Activated naive CD8-positive, alpha-beta T cell treated with anti-CD3 and anti-CD28 coated beads, Interleukin-2, amount 10 ng/mL, durations not matched to agents 7 days and 5 days (primary cell): ENCODE measurements at regions not wholly inside any gene's neighbourhood (a gene's known extent, or its start where the extent isn't known, plus 50 kb on each side); places are given as distances from the start of the nearest gene placed in this dataset.

Experiments
- ATAC-seq: fragments of 150-1000 bp; cut with Tn5 transposase; one replicate; pipeline ENCODE4 v1.10.0; 2021; ENCODE audit warnings: low read depth, moderate library complexity
- POLR2A ChIA-PET: fragments of 350-600 bp; sonication (Branson Sonifier 250); formaldehyde crosslinking; loops from one replicate; lab custom pipeline; 2021; ENCODE audit warnings: antibody characterized with exemption; lab: Charles Lee
- DNase-seq: peaks from one replicate; pipeline ENCODE4 v3.0.0; 2021
- H3K27ac Mint-ChIP-seq: one replicate; pipeline ENCODE4 v1.8.0; 2022; ENCODE audit warnings: mild to moderate bottlenecking, mixed read lengths
- H3K27me3 Mint-ChIP-seq: one replicate; pipeline ENCODE4 v1.8.0; 2022; ENCODE audit warnings: mild to moderate bottlenecking, moderate library complexity, mixed read lengths
- H3K36me3 Mint-ChIP-seq: one replicate; pipeline ENCODE4 v1.8.0; 2021; ENCODE audit warnings: mild to moderate bottlenecking, mixed read lengths
- H3K4me1 Mint-ChIP-seq: one replicate; pipeline ENCODE4 v1.8.0; 2021; ENCODE audit warnings: mixed read lengths
- H3K4me3 Mint-ChIP-seq: one replicate; pipeline ENCODE4 v1.8.0; 2022; ENCODE audit warnings: mild to moderate bottlenecking, moderate library complexity, mixed read lengths
- H3K9me3 Mint-ChIP-seq: one replicate; pipeline ENCODE4 v1.8.0; 2021; ENCODE audit warnings: mixed read lengths

DNA sequence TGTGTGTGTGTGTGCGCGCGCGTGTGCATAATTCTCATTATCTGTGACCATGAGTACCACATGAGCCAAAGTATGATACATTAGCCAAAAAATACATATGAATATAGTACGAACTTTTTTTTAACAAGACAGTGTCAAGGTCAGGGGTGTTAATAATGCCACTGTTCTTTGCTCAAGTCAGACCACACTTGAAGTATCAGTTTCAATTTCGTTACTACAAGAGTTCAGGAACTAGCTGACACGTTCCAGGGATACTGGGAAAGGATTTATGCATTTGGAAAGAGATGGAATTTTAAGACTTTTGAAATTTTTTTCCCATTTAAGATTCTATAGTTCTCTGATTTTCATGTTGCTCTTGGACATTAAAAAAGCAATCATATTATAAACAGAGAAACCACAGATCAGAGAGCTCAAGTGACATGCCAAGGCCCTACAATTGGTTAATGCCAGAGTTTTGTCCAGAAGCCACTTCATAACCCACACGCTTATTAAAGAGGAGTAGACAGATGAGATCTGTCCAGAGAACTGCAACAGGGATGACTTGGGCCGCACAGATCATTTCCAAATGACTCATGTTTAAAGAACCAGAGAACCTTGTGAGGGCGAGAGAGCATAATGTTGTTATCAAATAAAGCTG lies 718.8 kb upstream of the SGCG start:
- ATAC-seq (no peak), DNase-seq (no peak)
- no peak overlapping the region for H3K4me3 Mint-ChIP-seq
- peaks cover 1% of the 10 kb centered on the region for H3K36me3 Mint-ChIP-seq
- H3K4me1 Mint-ChIP-seq: no peaks in the 10 kb centered on the region
- H3K27ac Mint-ChIP-seq: no peak overlapping the region
- POLR2A ChIA-PET: no interaction called here
- H3K9me3 Mint-ChIP-seq: no peaks in the 10 kb centered on the region
- no peaks in the 10 kb centered on the region for H3K27me3 Mint-ChIP-seq

GRCh38 chr13:22463089-22463488 lies 717.7 kb upstream of the SGCG start:
- Mint-ChIP-seq H3K4me3 (no peak overlapping the region), H3K27ac (no peak overlapping the region), H3K4me1 (no peaks in the 10 kb centered on the region), H3K9me3 (no peaks in the 10 kb centered on the region), H3K36me3 (peaks cover 1% of the 10 kb centered on the region), H3K27me3 (no peaks in the 10 kb centered on the region)
- no peak for ATAC-seq
- POLR2A ChIA-PET: no interaction called here
- no peak for DNase-seq

DNA sequence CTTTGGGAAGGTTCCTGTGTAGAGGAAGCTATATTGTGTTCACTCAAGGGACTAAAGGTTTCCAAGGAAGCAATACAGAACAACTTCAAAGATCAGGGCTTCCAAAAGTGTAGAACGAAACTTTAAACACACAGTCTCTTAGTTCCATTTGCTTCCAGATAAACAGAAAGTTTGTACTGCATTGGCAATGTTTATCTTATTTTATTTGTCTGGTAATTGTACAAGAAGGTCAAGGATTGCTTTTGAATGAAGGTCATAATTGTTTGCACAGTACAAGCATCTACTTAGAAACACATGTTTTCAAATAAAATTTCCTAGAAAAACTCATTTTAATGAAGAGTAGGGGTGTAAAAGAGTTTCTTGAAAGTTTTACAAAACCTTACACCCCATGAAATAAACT lies 712.7 kb upstream of the SGCG start:
- POLR2A ChIA-PET: no interaction called here

GRCh38 chr13:22468824-22469223 lies 712.0 kb upstream of the SGCG start:
- H3K27me3 Mint-ChIP-seq: no peaks in the 10 kb centered on the region

More for the DNA sequence above, 712.7 kb upstream of the SGCG start:
- Mint-ChIP-seq H3K27me3 (no peaks in the 10 kb centered on the region), H3K9me3 (no peaks in the 10 kb centered on the region), H3K27ac (no peak overlapping the region), H3K4me1 (no peaks in the 10 kb centered on the region), H3K4me3 (no peak overlapping the region), H3K36me3 (peaks cover 1% of the 10 kb centered on the region)
- no peak for DNase-seq
- no peak for ATAC-seq

DNA sequence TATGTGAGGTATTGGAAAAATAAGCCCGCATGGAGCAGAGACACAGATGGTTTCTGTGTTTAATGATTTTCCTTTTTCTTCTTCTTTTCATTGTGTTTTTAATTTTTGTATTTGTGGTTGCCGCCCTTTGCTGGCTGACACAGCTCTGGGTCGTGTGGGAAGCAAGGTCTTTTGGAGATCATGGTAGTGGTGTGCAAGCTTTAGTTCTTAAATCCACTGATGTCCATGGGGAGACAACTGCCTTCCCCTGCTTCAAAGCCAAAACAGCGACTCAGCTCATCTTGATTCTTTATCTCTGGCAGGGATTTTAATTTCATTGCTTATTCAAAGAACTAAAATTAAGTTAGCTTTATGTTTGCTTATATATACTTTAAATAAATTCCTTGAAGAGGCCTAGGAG lies 711.3 kb upstream of the SGCG start:
- ATAC-seq (no peak), DNase-seq (no peak)
- H3K4me1 Mint-ChIP-seq: no peaks in the 10 kb centered on the region
- no peaks in the 10 kb centered on the region for H3K36me3 Mint-ChIP-seq
- H3K4me3 Mint-ChIP-seq: no peak overlapping the region
- no peaks in the 10 kb centered on the region for H3K9me3 Mint-ChIP-seq
- no peaks in the 10 kb centered on the region for H3K27me3 Mint-ChIP-seq
- POLR2A ChIA-PET: no interaction called here
- no peak overlapping the region for H3K27ac Mint-ChIP-seq

More at GRCh38 chr13:22468824-22469223, 712.0 kb upstream of the SGCG start:
- Mint-ChIP-seq H3K4me3 (no peak overlapping the region), H3K9me3 (no peaks in the 10 kb centered on the region), H3K36me3 (peaks cover under 1% of the 10 kb centered on the region), H3K27ac (no peak overlapping the region), H3K4me1 (no peaks in the 10 kb centered on the region)
- DNase-seq: no peak
- POLR2A ChIA-PET: no interaction called here
- ATAC-seq: no peak

- Mint-ChIP-seq H3K4me1 (no peaks in the 10 kb centered on the region), H3K4me3 (no peak overlapping the region), H3K9me3 (no peaks in the 10 kb centered on the region), H3K27me3 (no peaks in the 10 kb centered on the region), H3K27ac (no peak overlapping the region), H3K36me3 (no peaks in the 10 kb centered on the region)
- POLR2A ChIA-PET: no interaction called here
- DNase-seq: no peak
- ATAC-seq: no peak
Measured at GRCh38 chr13:22470075-22470474, 710.7 kb upstream of the SGCG start.

- ATAC-seq (no peak), DNase-seq (no peak)
- Mint-ChIP-seq H3K4me3 (no peak overlapping the region), H3K36me3 (no peaks in the 10 kb centered on the region), H3K27ac (no peak overlapping the region), H3K4me1 (no peaks in the 10 kb centered on the region), H3K27me3 (no peaks in the 10 kb centered on the region), H3K9me3 (peaks cover 5% of the 10 kb centered on the region)
- POLR2A ChIA-PET: no interaction called here
Measured at GRCh38 chr13:22482496-22483000, 698.2 kb upstream of the SGCG start.

DNA sequence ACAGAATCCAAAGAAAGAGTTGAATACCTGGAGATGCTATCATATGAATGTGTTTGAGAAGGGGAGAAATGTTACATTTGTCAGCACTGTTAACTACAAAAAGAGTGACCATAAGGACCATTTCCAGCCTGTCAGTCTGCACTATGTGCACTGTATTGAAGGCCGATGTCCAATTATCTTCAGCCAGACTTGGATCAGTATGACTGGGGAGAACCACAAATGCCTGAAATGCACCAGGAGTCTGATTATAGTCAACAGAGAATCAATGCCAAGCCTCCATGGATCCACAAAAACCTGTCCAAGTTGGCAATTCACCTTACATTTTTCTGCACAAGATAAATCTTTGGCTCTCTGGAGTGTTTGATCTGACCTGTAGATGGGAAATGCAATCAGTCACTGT lies 697.5 kb upstream of the SGCG start:
- H3K4me1 Mint-ChIP-seq: no peaks in the 10 kb centered on the region
- no peaks in the 10 kb centered on the region for H3K27me3 Mint-ChIP-seq
- H3K9me3 Mint-ChIP-seq: peaks cover 6% of the 10 kb centered on the region
- H3K4me3 Mint-ChIP-seq: no peak overlapping the region
- H3K36me3 Mint-ChIP-seq: no peaks in the 10 kb centered on the region
- POLR2A ChIA-PET: no interaction called here
- DNase-seq (no peak), ATAC-seq (no peak)
- H3K27ac Mint-ChIP-seq: no peak overlapping the region

DNA sequence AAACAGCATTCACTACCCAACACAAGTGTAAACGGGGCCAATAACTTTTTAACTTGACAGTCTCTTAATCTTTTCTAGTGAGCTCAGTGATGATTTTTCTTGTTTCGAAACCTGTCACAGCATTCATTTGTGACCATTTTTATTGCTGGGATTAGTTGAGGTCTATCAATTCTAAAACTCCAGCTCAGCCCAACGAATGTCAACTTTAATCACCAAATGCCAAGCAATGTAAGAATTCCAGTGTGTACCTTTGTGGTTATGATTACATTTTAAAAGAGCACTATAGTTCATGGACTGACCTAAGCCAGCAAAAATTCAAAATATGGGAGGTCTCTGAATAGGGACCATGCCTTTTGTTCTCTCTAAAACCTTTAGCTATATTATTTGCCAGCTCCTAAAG lies 694.3 kb upstream of the SGCG start:
- Mint-ChIP-seq H3K4me1 (no peaks in the 10 kb centered on the region), H3K27ac (no peak overlapping the region), H3K36me3 (no peaks in the 10 kb centered on the region), H3K9me3 (peaks cover 7% of the 10 kb centered on the region), H3K27me3 (no peaks in the 10 kb centered on the region), H3K4me3 (no peak overlapping the region)
- no peak for ATAC-seq
- DNase-seq: no peak
- POLR2A ChIA-PET: no interaction called here

GRCh38 chr13:22487932-22488331 lies 692.8 kb upstream of the SGCG start:
- H3K27me3 Mint-ChIP-seq: no peaks in the 10 kb centered on the region
- H3K27ac Mint-ChIP-seq: no peak overlapping the region
- H3K9me3 Mint-ChIP-seq: peaks cover 10% of the 10 kb centered on the region
- POLR2A ChIA-PET: no interaction called here
- ATAC-seq: no peak
- H3K4me1 Mint-ChIP-seq: no peaks in the 10 kb centered on the region
- no peaks in the 10 kb centered on the region for H3K36me3 Mint-ChIP-seq
- DNase-seq: no peak
- H3K4me3 Mint-ChIP-seq: no peak overlapping the region

- Mint-ChIP-seq H3K4me1 (no peaks in the 10 kb centered on the region), H3K27ac (no peak overlapping the region), H3K4me3 (no peak overlapping the region), H3K9me3 (peaks cover 11% of the 10 kb centered on the region), H3K27me3 (no peaks in the 10 kb centered on the region), H3K36me3 (no peaks in the 10 kb centered on the region)
- ATAC-seq (no peak), DNase-seq (no peak)
- POLR2A ChIA-PET: no interaction called here
Measured at GRCh38 chr13:22489771-22490170, 691.0 kb upstream of the SGCG start.

DNA sequence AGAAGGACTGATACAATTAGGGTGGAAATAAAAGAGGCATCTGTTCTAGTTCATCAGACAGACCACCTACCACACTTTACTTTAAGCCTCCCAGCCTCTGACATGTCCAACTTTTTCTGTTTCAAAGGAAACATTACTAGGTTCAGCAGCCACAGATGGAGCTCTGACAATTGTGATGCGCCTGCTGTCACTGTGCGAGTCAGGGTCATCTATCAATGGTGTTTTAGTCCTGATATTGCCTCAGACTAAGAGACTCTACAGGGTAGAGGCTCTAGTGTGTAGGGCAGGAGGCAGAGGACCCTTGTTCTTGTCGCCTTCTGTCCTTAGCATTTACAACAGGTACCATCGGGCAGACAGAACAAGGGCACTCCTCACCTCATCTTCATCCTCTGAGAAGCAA lies 685.0 kb upstream of the SGCG start:
- POLR2A ChIA-PET: no interaction called here
- Mint-ChIP-seq H3K27me3 (no peaks in the 10 kb centered on the region), H3K36me3 (no peaks in the 10 kb centered on the region), H3K27ac (no peak overlapping the region), H3K4me1 (no peaks in the 10 kb centered on the region), H3K4me3 (no peak overlapping the region), H3K9me3 (peaks cover 5% of the 10 kb centered on the region)
- ATAC-seq: no peak
- no peak for DNase-seq

DNA sequence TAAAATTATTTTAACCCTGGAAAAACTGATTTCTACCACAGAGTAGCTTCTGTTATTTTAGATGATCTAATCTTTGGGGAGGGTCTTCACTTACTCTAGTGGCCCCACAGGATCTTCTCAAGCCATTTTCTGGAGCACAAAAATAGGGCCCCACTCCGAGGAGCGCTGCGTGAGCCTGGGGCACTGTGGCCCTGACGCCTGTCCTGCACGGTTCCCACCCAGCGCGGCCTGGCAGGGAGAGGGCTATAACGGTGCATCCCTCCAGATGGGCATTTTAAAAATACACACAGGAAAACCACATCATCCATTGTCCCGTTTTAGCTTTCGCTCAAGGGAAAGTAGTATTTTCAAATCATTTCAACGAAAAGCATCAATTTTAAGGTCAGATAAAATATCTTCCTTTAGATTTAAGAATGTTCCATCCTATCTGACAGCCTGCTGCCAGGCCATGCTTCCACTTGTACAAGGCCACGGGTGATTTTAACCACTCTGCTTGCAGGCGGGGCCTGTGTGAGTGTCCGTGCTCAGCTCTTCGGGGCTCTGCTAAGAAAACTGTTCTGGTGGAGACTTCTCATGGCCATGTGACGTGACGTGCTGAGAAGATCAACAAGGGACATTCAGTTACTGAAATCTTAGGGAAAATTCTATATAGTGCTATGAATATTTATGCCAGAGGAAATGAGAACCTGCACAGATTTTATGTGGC lies 683.8 kb upstream of the SGCG start:
- no peaks in the 10 kb centered on the region for H3K4me1 Mint-ChIP-seq
- H3K27ac Mint-ChIP-seq: no peak overlapping the region
- no peaks in the 10 kb centered on the region for H3K27me3 Mint-ChIP-seq
- H3K36me3 Mint-ChIP-seq: no peaks in the 10 kb centered on the region
- POLR2A ChIA-PET: no interaction called here
- DNase-seq: no peak
- ATAC-seq: no peak
- H3K9me3 Mint-ChIP-seq: peaks cover 2% of the 10 kb centered on the region
- H3K4me3 Mint-ChIP-seq: no peak overlapping the region
